ENCODE measurements at regions not wholly inside any gene's neighbourhood (a gene's known extent, or its start where the extent isn't known, plus 50 kb on each side); places are given as distances from the start of the nearest gene placed in this dataset.

- Histone ChIP-seq H3K27me3 (no peaks in the 10 kb centered on the region), H3K36me3 (no peaks in the 10 kb centered on the region), H3K27ac (no peak overlapping the region), H3K4me1 (no peaks in the 10 kb centered on the region), H3K4me3 (no peak overlapping the region), H3K9me3 (no peaks in the 10 kb centered on the region)
- no peak for TF ChIP-seq POLR2A (IDR thresholded peaks at IDR 0.05)
- TF ChIP-seq, protein P1, sequence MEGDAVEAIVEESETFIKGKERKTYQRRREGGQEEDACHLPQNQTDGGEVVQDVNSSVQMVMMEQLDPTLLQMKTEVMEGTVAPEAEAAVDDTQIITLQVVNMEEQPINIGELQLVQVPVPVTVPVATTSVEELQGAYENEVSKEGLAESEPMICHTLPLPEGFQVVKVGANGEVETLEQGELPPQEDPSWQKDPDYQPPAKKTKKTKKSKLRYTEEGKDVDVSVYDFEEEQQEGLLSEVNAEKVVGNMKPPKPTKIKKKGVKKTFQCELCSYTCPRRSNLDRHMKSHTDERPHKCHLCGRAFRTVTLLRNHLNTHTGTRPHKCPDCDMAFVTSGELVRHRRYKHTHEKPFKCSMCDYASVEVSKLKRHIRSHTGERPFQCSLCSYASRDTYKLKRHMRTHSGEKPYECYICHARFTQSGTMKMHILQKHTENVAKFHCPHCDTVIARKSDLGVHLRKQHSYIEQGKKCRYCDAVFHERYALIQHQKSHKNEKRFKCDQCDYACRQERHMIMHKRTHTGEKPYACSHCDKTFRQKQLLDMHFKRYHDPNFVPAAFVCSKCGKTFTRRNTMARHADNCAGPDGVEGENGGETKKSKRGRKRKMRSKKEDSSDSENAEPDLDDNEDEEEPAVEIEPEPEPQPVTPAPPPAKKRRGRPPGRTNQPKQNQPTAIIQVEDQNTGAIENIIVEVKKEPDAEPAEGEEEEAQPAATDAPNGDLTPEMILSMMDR (IDR thresholded peaks at IDR 0.05) = no peak
- intact Hi-C loops (cut with DNase I) = no loop called here
- 17 to 18% methylated on average over 4 of the region's 4 CpGs for WGBS, 2 donors
- no peak for DNase-seq
Observed at GRCh38 chr4:19227701-19228100, 1024.0 kb upstream of the SLIT2 start.

DNA sequence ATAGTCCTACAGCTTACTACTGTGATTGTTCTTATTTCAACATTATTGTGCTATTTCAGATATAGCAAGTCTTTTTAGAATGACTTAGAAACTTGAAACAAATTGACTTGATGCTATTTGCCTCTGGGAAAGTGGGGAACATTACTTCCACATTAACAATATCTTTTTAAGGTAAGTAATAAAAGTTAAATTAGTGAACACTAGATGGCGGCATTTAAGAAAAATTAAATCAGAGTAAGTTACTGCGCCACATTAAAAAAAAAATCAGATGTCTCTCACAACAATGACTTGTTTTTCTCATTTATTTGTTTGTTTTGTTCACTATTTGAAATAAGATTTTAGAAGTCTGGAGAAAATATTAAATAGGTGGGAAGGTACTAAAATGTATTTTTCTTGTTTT is 1026.9 kb upstream of the SLIT2 start:
- intact Hi-C loops (cut with DNase I) = no loop called here
- no peaks in the 10 kb centered on the region for H3K36me3 ChIP-seq
- H3K4me3 ChIP-seq = no peak overlapping the region
- no peak for TF ChIP-seq POLR2A (IDR thresholded peaks at IDR 0.05)
- TF ChIP-seq, protein P1 (IDR thresholded peaks at IDR 0.05) = peak in 5 of 6 experiments; percentile 20 to 54 (median 28)
- no peak overlapping the region for H3K27ac ChIP-seq
- H3K9me3 ChIP-seq = no peaks in the 10 kb centered on the region
- H3K27me3 ChIP-seq = no peaks in the 10 kb centered on the region
- no peak for DNase-seq
- WGBS, 2 donors = 4 to 6% methylated on average over 2 of the region's 2 CpGs
- no peaks in the 10 kb centered on the region for H3K4me1 ChIP-seq

DNA sequence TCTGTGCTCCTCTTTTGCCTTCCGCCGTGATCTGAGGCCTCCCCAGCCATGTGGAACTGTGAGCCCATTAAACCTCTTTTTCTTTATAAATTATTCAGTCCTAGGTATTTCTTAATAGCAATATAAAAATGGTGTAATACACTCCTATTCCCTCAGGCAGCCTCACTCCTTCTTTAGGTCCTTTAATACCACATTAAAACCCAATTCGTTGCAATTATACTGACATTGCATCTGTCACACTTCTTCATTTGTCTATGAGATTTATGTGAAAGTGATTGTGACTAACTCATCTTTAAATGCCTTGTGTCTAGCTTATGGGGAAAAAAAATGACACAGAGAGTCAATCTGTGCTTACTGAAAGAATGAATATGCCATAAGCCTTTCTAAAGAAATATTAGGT is 1035.2 kb upstream of the SLIT2 start:
- no peaks in the 10 kb centered on the region for H3K4me1 ChIP-seq
- H3K27ac ChIP-seq = no peak overlapping the region
- no peaks in the 10 kb centered on the region for H3K36me3 ChIP-seq
- H3K4me3 ChIP-seq = no peak overlapping the region
- WGBS, 2 donors = 85 to 88% methylated on average over 3 of the region's 3 CpGs
- TF ChIP-seq, protein P1 (IDR thresholded peaks at IDR 0.05) = no peak
- TF ChIP-seq POLR2A (IDR thresholded peaks at IDR 0.05) = no peak
- intact Hi-C loops (cut with DNase I) = no loop called here
- H3K9me3 ChIP-seq = no peaks in the 10 kb centered on the region
- H3K27me3 ChIP-seq = no peaks in the 10 kb centered on the region
- no peak for DNase-seq

- TF ChIP-seq, protein P1 (IDR thresholded peaks at IDR 0.05) = no peak
- TF ChIP-seq POLR2A (IDR thresholded peaks at IDR 0.05) = no peak
- no peaks in the 10 kb centered on the region for H3K4me1 ChIP-seq
- intact Hi-C loops (cut with DNase I) = no loop called here
- H3K27ac ChIP-seq = no peak overlapping the region
- no peaks in the 10 kb centered on the region for H3K9me3 ChIP-seq
- no peaks in the 10 kb centered on the region for H3K36me3 ChIP-seq
- H3K4me3 ChIP-seq = no peak overlapping the region
- 76 to 79% methylated on average over 4 of the region's 4 CpGs for WGBS, 2 donors
- no peak for DNase-seq
- H3K27me3 ChIP-seq = no peaks in the 10 kb centered on the region
Observed at GRCh38 chr4:19214591-19215186, 1037.0 kb upstream of the SLIT2 start.

GRCh38 chr4:19213388-19213787 is 1038.3 kb upstream of the SLIT2 start:
- intact Hi-C loops (cut with DNase I) = no loop called here
- no peak for DNase-seq
- Histone ChIP-seq H3K4me1 (no peaks in the 10 kb centered on the region), H3K4me3 (no peak overlapping the region), H3K9me3 (no peaks in the 10 kb centered on the region), H3K36me3 (no peaks in the 10 kb centered on the region), H3K27ac (no peak overlapping the region), H3K27me3 (no peaks in the 10 kb centered on the region)
- 19 to 25% methylated on average over 3 of the region's 3 CpGs for WGBS, 2 donors
- no peak for TF ChIP-seq POLR2A (IDR thresholded peaks at IDR 0.05)
- TF ChIP-seq, protein P1 (IDR thresholded peaks at IDR 0.05) = no peak

All from esophagus squamous epithelium (tissue), 5 donors.